ENCODE measurements at regions not wholly inside any gene's neighbourhood (a gene's known extent, or its start where the extent isn't known, plus 50 kb on each side); places are given as distances from the start of the nearest gene placed in this dataset.

GRCh38 chr9:107588393-107588792, 98.8 kb upstream of the KLF4 start:
- Histone ChIP-seq H2BK120ac (ENCODE audit: low read depth, low read length, poor library complexity, severe bottlenecking) (no peak overlapping the region), H3K23ac (ENCODE audit: insufficient read length, low read depth, low read length) (no peak overlapping the region), H3K9ac (ENCODE audit: extremely low read depth, insufficient read length, low read length) (no peak overlapping the region), H3T11ph (ENCODE audit: low read length) (no peak overlapping the region), H3K79me2 (ENCODE audit: insufficient read depth, low read length) (no peaks in the 10 kb centered on the region), H3K27ac (ENCODE audit: insufficient read length, low read depth, low read length) (no peak overlapping the region), H4K20me1 (ENCODE audit: control insufficient read depth, insufficient read depth, insufficient read length) (no peaks in the 10 kb centered on the region), H3K9me3 (ENCODE audit: control insufficient read depth, low read depth, low read length) (no peaks in the 10 kb centered on the region), H3K14ac (ENCODE audit: insufficient read depth, low read length) (no peak overlapping the region), H3K27me3 (ENCODE audit: insufficient read depth, low read length) (no peaks in the 10 kb centered on the region), H4K5ac (ENCODE audit: insufficient read length, low read depth, low read length) (no peak overlapping the region), H4K8ac (replicated peaks; ENCODE audit: insufficient read length, low read depth, low read length) (no peak overlapping the region), H3K23me2 (ENCODE audit: insufficient read length, low read depth, low read length, poor library complexity, severe bottlenecking) (no peaks in the 10 kb centered on the region), H3K4ac (ENCODE audit: low read depth, low read length) (no peak overlapping the region), H2BK15ac (ENCODE audit: low read depth, low read length) (no peak overlapping the region), H3K18ac (ENCODE audit: insufficient read length, low read depth, low read length) (no peak overlapping the region), H2BK12ac (ENCODE audit: insufficient read length, low read depth, low read length) (no peak overlapping the region), H3K56ac (ENCODE audit: insufficient read length, low read depth, low read length) (no peak overlapping the region), H2AK5ac (ENCODE audit: insufficient read length, low read length) (no peak overlapping the region), H2AFZ (ENCODE audit: low read length) (no peak overlapping the region), H2BK5ac (ENCODE audit: insufficient read length, low read length) (no peak overlapping the region), H2BK20ac (ENCODE audit: low read depth, low read length, poor library complexity, severe bottlenecking) (no peak overlapping the region), H3K4me2 (ENCODE audit: insufficient read depth, insufficient read length, low read length) (no peak overlapping the region), H3K4me1 (ENCODE audit: insufficient read depth, low read length) (no peaks in the 10 kb centered on the region), H4K91ac (ENCODE audit: insufficient read length, low read depth, low read length) (no peak overlapping the region), H3K79me1 (ENCODE audit: insufficient read depth, low read depth, low read length, poor library complexity, severe bottlenecking) (no peaks in the 10 kb centered on the region)
- no CpG with 5 or more reads among the region's 6 CpGs for WGBS (ENCODE audit: extremely low coverage, insufficient read length, low lambda C conversion rate)
- Mint-ChIP-seq H3K27me3 (ENCODE audit: low read depth) (peaks cover 2% of the 10 kb centered on the region), H3K36me3 (ENCODE audit: insufficient read depth in 1 of 3, low read depth in 3 of 3) (no peaks in the 10 kb centered on the region; a peak in 1 of 7 replicates), H3K27ac (no peak overlapping the region), H3K9me3 (no peaks in the 10 kb centered on the region), H3K4me3 (no peak overlapping the region), H3K4me1 (peaks cover 19 to 22% of the 10 kb centered on the region in 2 experiments)
- no peak for DNase-seq
- TF ChIP-seq CTCF (conservative IDR thresholded peaks at IDR 0.05): no peak
